Common myeloid progenitor, CD34-positive (primary cell): ENCODE measurements at regions not wholly inside any gene's neighbourhood (a gene's known extent, or its start where the extent isn't known, plus 50 kb on each side); places are given as distances from the start of the nearest gene placed in this dataset.
"Not testable (repeated sequence)": the region's sequence is repeated elsewhere in the genome, so short reads cannot be mapped to it uniquely, and the experiment has no call there.

Experiments used
- CTCF ChIA-PET: fragments of 350-600 bp; sonication (Branson Sonifier 250); formaldehyde crosslinking; loops from one replicate; lab custom pipeline; 2021; ENCODE audit warnings: antibody characterized with exemption; lab: Charles Lee
- POLR2A ChIA-PET: fragments of 350-600 bp; sonication (Branson Sonifier 250); formaldehyde crosslinking; loops from one replicate; lab custom pipeline; 2021; ENCODE audit warnings: antibody characterized with exemption; lab: Charles Lee
- DNase-seq, 3 donors: peaks; one replicate each; pipeline versions ENCODE4 v3.0.0 to v3.0.0-alpha.2; 2013
- H3K27ac ChIP-seq, 2 experiments: 1 replicate in 1 of 2; 2 replicates in 1 of 2; pipeline ENCODE4 v1.7.0; 2013; ENCODE audit warnings: inconsistent platforms in 2 of 2, low read length in 2 of 2, mild to moderate bottlenecking in 2 of 2, low read depth in 1 of 2, moderate library complexity in 1 of 2; ENCODE audit not compliant: severe bottlenecking in 2 of 2, insufficient read depth in 1 of 2, poor library complexity in 1 of 2
- H3K27me3 ChIP-seq, 5 experiments: replicated peaks in 2 of 5; 1 replicate in 3 of 5; 2 replicates in 2 of 5; pipeline versions ENCODE4 v1.6.1 to v1.7.0; 2013; ENCODE audit warnings: low read length in 4 of 5, mild to moderate bottlenecking in 2 of 5, moderate library complexity in 2 of 5, inconsistent platforms in 1 of 5; ENCODE audit not compliant: insufficient read depth in 5 of 5, control insufficient read depth in 4 of 5
- H3K36me3 ChIP-seq, 4 experiments: 1 replicate in 2 of 4; 2 replicates in 2 of 4; pipeline versions ENCODE4 v1.6.1 to v1.7.0; 2013; ENCODE audit warnings: low read length in 3 of 4, control low read depth in 1 of 4, mild to moderate bottlenecking in 1 of 4; ENCODE audit not compliant: control insufficient read depth in 4 of 4, insufficient read depth in 4 of 4
- H3K4me1 ChIP-seq, 4 experiments: 1 replicate in 3 of 4; 2 replicates in 1 of 4; pipeline versions ENCODE4 v1.6.1 to v1.7.1; 2013; ENCODE audit warnings: low read length in 3 of 4, mild to moderate bottlenecking in 3 of 4, control low read depth in 1 of 4, inconsistent platforms in 1 of 4, moderate library complexity in 1 of 4; ENCODE audit not compliant: control insufficient read depth in 4 of 4, insufficient read depth in 4 of 4; ENCODE audit errors: control extremely low read depth in 1 of 4
- H3K4me3 ChIP-seq, 7 experiments: 1 replicate in 4 of 7; 2 replicates in 3 of 7; pipeline versions ENCODE4 v1.5.1 to v1.7.0; 2013; ENCODE audit warnings: mild to moderate bottlenecking in 7 of 7, low read length in 6 of 7, moderate library complexity in 6 of 7, inconsistent platforms in 2 of 7, low read depth in 2 of 7, control low read depth in 1 of 7; ENCODE audit not compliant: insufficient read depth in 4 of 7, control insufficient read depth in 1 of 7; ENCODE audit errors: extremely low read depth in 1 of 7
- H3K9me3 ChIP-seq, 5 experiments: 1 replicate in 4 of 5; 2 replicates in 1 of 5; pipeline versions ENCODE4 v1.6.1 to v1.7.1; 2013; ENCODE audit warnings: low read length in 4 of 5, mild to moderate bottlenecking in 2 of 5, inconsistent platforms in 1 of 5, low read depth in 1 of 5, moderate library complexity in 1 of 5; ENCODE audit not compliant: control insufficient read depth in 4 of 5, insufficient read depth in 2 of 5; ENCODE audit errors: control extremely low read depth in 1 of 5
- WGBS: methylation state at CpG from one replicate; pipeline ENCODE4 v1.1.5; 2013; ENCODE audit not compliant: insufficient coverage; 5-methylcytosine and 5-hydroxymethylcytosine counted together

GRCh38 chr6:155542036-155542435 is 86.4 kb upstream of the NOX3 start:
- Histone ChIP-seq H3K27me3 (no peaks in the 10 kb centered on the region), H3K4me1 (no peaks in the 10 kb centered on the region), H3K36me3 (no peaks in the 10 kb centered on the region), H3K9me3 (no peaks in the 10 kb centered on the region), H3K4me3 (no peak overlapping the region), H3K27ac (no peak overlapping the region)
- DNase-seq = no peak
- WGBS = 97% methylated on average over 4 of the region's 4 CpGs
- CTCF ChIA-PET = interaction anchor here (1.1 kb wide), 1 partner anchor 212 kb away, joined by 3 read pairs; no protein-coding TSS in a partner anchor
- POLR2A ChIA-PET = no interaction called here

DNA sequence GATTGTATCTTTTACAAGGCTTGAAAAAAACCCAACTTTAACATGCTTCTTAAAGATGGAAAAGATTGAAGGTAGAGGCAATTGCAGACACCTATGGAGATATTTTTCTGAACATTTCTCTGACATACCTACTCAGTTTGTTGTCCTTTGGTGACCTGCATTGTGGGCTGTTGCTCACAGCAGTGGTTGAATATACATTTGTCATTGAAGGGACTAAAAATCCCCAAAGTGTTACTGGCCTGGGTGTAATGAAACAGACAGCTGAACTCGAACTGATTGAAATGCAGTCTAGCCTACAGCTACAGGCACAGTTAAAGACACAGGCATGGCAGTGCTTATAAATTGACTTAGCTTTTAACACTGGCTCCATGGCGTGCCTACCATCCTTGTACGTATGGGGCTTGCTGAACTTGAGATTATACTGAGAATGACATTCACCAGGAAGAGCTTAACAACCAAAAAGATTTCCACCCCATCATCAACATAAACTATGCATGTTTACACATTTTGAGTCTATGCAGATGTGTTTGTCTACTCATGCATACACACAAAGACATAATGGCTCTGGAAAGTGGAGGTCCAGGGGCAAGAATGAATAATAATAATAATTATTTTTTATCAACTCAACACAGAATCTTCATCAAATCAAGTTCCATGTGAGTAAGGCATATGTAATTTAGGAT is 83.2 kb upstream of the NOX3 start:
- Histone ChIP-seq H3K27me3 (no peaks in the 10 kb centered on the region), H3K4me3 (no peak overlapping the region), H3K4me1 (no peaks in the 10 kb centered on the region), H3K9me3 (peaks cover 0 to 13% (median 4%) of the 10 kb centered on the region in 5 experiments), H3K36me3 (no peaks in the 10 kb centered on the region), H3K27ac (no peak overlapping the region)
- POLR2A ChIA-PET = no interaction called here
- CTCF ChIA-PET = no interaction called here
- no peak for DNase-seq
- WGBS = 100% methylated on average over 2 of the region's 3 CpGs

GRCh38 chr6:155534678-155535077 is 79.0 kb upstream of the NOX3 start:
- CTCF ChIA-PET = no interaction called here
- peaks cover 2 to 13% (median 4%) of the 10 kb centered on the region in 5 experiments for H3K9me3 ChIP-seq
- H3K4me1 ChIP-seq = peaks cover 0 to 4% (median 2%) of the 10 kb centered on the region in 4 experiments
- H3K36me3 ChIP-seq = no peaks in the 10 kb centered on the region
- DNase-seq = no peak
- H3K27ac ChIP-seq = no peak overlapping the region
- H3K27me3 ChIP-seq = no peaks in the 10 kb centered on the region
- no CpG with 5 or more reads among the region's 2 CpGs for WGBS
- POLR2A ChIA-PET = no interaction called here
- no peak overlapping the region for H3K4me3 ChIP-seq

GRCh38 chr6:155530219-155530834 is 74.7 kb upstream of the NOX3 start:
- peaks cover 2 to 8% (median 3%) of the 10 kb centered on the region in 5 experiments for H3K9me3 ChIP-seq
- ChIA-PET CTCF (interaction anchor here (1.0 to 1.3 kb wide), 2 partner anchors 202 to 214 kb away, joined by 3 to 4 read pairs; no protein-coding TSS in a partner anchor), POLR2A (no interaction called here)
- WGBS = 6% methylated on average over 2 of the region's 4 CpGs
- no peaks in the 10 kb centered on the region for H3K36me3 ChIP-seq
- peak; percentile 43 to 70 (median 68) for DNase-seq
- no peak overlapping the region for H3K4me3 ChIP-seq
- H3K27me3 ChIP-seq = no peaks in the 10 kb centered on the region
- H3K27ac ChIP-seq = no peak overlapping the region
- peaks cover 5 to 17% (median 10%) of the 10 kb centered on the region in 4 experiments for H3K4me1 ChIP-seq

GRCh38 chr6:155529814-155530213 is 74.2 kb upstream of the NOX3 start:
- H3K4me1 ChIP-seq = peaks cover 5 to 17% (median 10%) of the 10 kb centered on the region in 4 experiments
- H3K4me3 ChIP-seq, DNase-seq, H3K27me3 ChIP-seq, H3K27ac ChIP-seq, H3K36me3 ChIP-seq, H3K9me3 ChIP-seq, POLR2A ChIA-PET: not testable (repeated sequence)
- 89% methylated on average over 5 of the region's 7 CpGs for whole genome bisulfite sequencing
- CTCF ChIA-PET = interaction anchor here (0.9 to 1.3 kb wide), 4 partner anchors 32 to 213 kb away, joined by 3 to 4 read pairs (median 3); no protein-coding TSS in a partner anchor

- DNase-seq = peak; percentile 31 to 78 (median 71)
These were observed 73.4 kb upstream of the NOX3 start for GRCh38 chr6:155528982-155529453.

More at GRCh38 chr6:155528982-155529453, 73.4 kb upstream of the NOX3 start:
- Histone ChIP-seq H3K4me1 (peaks cover 5 to 17% (median 10%) of the 10 kb centered on the region in 4 experiments), H3K4me3 (peak overlapping the region in 1 of 7 experiments; percentile 7), H3K27me3 (no peaks in the 10 kb centered on the region), H3K27ac (no peak overlapping the region), H3K9me3 (peaks cover 0 to 3% (median 2%) of the 10 kb centered on the region in 5 experiments), H3K36me3 (no peaks in the 10 kb centered on the region)
- CTCF ChIA-PET = interaction anchor here (0.8 to 1.3 kb wide), 8 partner anchors 32 to 1180 kb away, joined by 3 to 5 read pairs (median 3); no protein-coding TSS in a partner anchor
- POLR2A ChIA-PET = no interaction called here
- WGBS = 100% methylated on average over 1 of the region's 2 CpGs
